HG02884 (cell line): ENCODE measurements at regions not wholly inside any gene's neighbourhood (a gene's known extent, or its start where the extent isn't known, plus 50 kb on each side); places are given as distances from the start of the nearest gene placed in this dataset.

Experiments
- ATAC-seq: cut with Tn5 transposase; IDR thresholded peaks from one replicate; pipeline ENCODE4 v1.9.1; 2021; ENCODE audit warnings: mild to moderate bottlenecking, moderate library complexity; ENCODE audit not compliant: unreplicated experiment

DNA sequence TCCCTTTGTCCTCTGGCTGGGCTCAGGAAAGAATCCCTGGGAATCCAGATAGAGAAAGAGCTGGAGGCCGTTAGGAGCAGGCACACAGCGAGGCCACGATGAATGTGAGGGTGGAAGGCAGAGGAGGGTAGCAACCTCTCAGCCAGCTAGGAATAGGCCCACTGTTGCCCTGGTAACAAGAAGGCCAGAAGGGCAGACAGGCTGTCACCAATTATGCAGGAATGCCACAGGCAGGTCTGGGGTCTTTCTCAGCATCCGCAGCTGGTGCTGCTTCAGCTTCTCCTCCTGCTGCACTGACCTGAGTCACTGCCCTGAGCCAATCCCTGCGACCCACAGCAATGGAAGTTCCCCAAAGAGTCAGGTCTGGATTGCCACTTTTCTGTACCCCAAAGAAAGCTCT is 62.8 kb upstream of the C3orf80 start:
- ATAC-seq, result no peak

DNA sequence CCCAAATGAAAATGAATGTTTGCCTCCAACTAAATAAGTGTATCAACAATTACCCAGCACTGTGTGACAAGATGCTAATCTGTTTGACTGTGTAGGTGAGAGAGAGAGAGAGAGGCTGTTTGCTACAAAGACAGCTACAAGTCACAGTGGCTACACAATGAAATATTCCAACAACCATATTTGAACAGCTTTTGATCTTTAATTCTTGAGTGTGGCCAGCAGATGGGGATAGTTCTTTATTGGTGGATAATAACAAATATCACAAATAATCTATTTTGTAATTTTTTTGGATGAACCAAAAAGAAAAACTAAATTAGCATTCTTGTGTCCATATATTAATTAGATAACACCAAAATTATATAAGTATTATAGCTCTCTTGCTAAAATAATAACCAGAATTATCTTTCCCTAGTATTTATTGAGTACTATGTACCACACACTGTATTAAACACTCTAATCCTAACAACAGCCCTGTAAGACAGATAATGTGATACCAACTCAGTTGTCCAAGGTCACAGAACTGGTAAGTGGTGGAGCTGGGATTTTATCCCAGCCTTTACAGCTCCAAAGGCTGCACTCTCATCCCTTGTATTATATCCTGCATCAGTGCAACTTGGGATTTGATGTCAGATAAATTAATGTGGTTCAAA is 61.9 kb upstream of the C3orf80 start:
- no peak for ATAC-seq

DNA sequence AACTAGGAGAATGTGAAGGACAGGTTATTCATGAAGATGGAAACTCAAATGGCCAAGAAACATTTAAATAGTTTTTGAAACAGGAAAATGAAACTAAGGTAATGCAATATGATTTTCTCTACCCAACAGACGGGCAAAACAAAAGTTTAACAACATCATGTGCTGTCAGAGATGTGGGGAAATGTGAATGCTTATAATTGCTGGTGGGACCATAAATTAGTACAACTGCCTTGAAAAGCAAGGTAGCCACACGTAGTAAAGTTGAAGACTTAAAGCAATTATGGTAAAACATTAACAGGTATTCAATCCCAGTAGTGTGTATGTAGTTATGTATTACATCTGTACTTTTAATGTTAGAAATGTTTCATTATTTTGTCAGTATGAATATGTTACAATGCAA is 57.0 kb upstream of the C3orf80 start:
- no peak for ATAC-seq

DNA sequence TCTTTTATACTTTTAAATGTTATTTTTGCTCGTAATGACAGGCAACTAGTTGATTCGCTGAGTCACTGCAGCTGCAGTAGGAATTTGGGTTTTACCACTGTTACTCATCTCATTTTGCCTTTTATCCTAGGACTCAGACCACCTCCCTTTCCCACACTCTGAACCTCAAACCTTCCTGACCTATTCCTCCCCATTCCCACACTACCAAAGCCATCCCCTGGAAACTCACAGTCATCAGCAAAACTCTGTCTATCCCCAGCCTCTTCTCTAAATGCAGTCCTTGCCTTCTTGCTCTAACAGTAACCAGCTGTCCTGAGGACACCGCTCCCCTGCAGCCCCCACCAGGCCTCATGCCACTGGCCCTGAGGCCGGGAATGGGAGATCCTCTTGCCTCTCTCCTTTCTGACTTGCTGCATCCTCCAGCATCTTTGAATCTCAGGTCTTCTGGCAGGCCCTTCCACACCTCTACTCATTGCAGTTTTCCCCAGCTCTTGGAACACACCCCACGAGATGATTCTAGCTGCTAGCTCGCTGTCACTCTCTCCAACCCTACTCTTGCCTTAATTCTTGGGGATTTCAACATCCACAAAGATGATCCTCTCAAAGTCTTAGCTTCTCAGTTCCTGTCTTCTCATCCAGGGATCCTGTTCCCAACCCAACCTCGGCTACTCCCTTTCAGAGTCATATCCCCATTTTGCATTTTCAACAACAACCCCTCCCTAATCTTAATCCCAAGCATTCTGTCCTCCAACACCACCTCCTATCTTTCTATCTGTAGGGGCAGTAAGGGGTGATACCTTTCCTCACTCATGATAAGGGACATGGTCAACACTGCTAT is 55.9 kb upstream of the C3orf80 start:
- ATAC-seq, result no peak

DNA sequence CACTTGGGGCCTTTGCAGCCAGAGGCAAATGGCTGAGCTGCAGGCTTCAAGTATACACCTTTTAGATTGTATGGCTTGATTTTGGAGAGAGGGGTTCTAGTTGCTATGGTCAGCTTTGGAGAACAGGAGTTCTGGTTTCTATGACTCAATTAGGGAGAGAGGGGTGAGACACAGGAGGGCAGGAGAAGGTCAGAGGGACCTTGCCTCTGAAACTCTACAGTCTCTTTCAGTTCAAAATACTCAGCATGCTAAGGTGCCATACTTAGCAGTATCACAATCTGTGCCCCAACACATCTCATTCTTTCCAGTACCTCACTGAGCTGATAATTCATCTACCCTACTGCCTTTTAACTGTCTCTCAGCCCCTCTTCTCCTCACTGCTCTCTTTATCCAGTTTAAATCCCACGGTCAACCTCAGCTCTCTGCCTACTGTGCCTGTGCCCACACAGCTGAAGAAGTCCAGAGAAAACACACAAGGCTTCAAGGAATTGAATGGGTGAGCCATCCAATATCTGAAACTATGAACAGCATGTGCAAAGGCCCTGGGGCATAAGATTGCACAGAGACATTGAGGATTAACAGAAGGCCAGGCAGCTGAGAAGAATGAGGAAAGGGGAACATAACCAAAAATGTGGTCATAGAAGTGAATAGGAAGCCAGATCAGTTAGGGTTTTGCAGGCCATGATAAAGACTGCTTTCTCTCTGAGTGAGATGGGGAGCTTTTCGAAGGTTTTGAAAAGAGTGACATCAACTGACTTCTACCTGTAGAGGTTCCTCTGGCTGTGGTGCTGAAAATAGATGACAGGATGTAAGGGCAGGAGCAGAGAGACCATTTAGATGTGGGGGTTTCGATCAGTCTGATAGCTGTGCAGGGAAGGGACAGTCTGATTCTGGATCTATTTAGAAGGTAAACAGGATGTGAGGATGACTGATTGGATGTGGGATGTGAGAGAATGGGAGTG is 54.5 kb upstream of the C3orf80 start:
- peak; percentile 46 for ATAC-seq

DNA sequence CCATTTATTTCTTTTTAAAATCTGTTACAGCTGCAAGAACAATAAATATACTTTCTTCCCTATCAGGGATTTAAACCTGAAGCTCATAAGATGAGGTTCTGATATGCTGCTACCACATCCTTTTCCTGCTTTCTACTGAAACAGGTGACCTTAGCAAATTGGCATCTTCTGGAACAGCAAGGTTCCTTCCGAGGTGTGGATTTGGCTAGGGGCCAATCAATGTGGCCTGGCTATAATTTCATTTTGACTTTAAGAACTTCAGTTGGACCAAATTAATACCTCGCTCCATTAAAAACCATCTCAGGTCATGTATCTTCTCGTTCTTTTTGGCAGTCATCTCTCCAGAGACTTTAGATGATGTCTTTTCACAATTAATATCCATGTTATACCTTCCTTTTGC is 53.4 kb upstream of the C3orf80 start:
- ATAC-seq, result no peak

DNA sequence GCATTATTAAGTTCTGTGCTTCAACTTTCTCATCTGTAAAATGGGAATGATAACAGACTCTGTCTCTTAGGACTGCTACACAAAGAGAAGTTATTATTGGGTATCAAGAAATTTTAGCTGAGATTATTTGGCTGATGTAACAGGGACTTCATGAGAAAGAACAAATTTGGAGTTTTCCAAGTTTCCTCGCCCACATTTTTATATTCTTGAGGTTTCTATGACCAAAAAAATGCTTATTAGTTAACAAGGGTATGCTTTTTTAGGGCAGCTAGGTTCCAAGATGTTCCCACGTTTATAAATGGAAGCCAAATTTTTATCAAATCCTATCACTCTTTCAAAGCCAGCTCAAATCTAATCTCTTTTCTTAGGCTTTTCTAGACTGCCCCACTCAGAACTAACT is 50.6 kb upstream of the C3orf80 start:
- no peak for ATAC-seq
